Right atrium auricular region (tissue), 2 donors: ENCODE measurements at regions not wholly inside any gene's neighbourhood (a gene's known extent, or its start where the extent isn't known, plus 50 kb on each side); places are given as distances from the start of the nearest gene placed in this dataset.
A peak's percentile ranks its signal among the peaks of the same experiment; 100 is the strongest.
"Not testable (repeated sequence)": the region's sequence is repeated elsewhere in the genome, so short reads cannot be mapped to it uniquely, and the experiment has no call there.

ENCODE experiments used
- DNase-seq: peaks from one replicate; pipeline ENCODE4 v3.0.0-alpha.2; 2019; ENCODE audit warnings: low spot score
- H3K27ac ChIP-seq, 2 donors: fragments of 200-600 bp; sonication (generic); 1 replicate in 1 of 2; 2 replicates in 1 of 2; pipeline ENCODE4 v1.5.1; 2016 to 2019
- H3K27me3 ChIP-seq, 2 donors: fragments of 200-600 bp; sonication (generic); one replicate each; pipeline versions ENCODE4 v1.5.1 to v1.6.0; 2017 to 2019
- H3K36me3 ChIP-seq: fragments of 200-600 bp; sonication (generic); one replicate; pipeline ENCODE4 v1.5.1; 2016
- H3K4me1 ChIP-seq, 2 donors: fragments of 200-600 bp; sonication (generic); one replicate each; pipeline versions ENCODE4 v1.5.1 to v1.6.0; 2017 to 2019
- H3K4me3 ChIP-seq, 2 donors: fragments of 200-600 bp; sonication (generic); 1 replicate in 1 of 2; 2 replicates in 1 of 2; pipeline ENCODE4 v1.5.1; 2017 to 2019; ENCODE audit warnings: mild to moderate bottlenecking in 1 of 2, moderate library complexity in 1 of 2
- H3K9me3 ChIP-seq, 2 donors: fragments of 200-600 bp; sonication (generic); one replicate each; pipeline ENCODE4 v1.5.1; 2019
- CTCF ChIP-seq, 2 donors: fragments of 200-600 bp; sonication (generic); IDR thresholded peaks; one replicate each; pipeline ENCODE4 v1.5.1; 2019; ENCODE audit warnings: antibody characterized with exemption in 2 of 2

- H3K27me3 ChIP-seq: no peaks in the 10 kb centered on the region
- no peak for DNase-seq
- TF ChIP-seq CTCF (IDR thresholded peaks at IDR 0.05): peak in 1 of 2 donors; percentile 26
- H3K36me3 ChIP-seq: no peaks in the 10 kb centered on the region
- H3K9me3 ChIP-seq: no peaks in the 10 kb centered on the region
- no peak overlapping the region for H3K4me3 ChIP-seq
- H3K27ac ChIP-seq: no peak overlapping the region
- H3K4me1 ChIP-seq: no peaks in the 10 kb centered on the region
Observed at GRCh38 chr20:12570371-12570770, 438.4 kb upstream of the SPTLC3 start.

GRCh38 chr20:12573442-12573841, 435.3 kb upstream of the SPTLC3 start:
- no peaks in the 10 kb centered on the region for H3K36me3 ChIP-seq
- DNase-seq: no peak
- H3K4me1 ChIP-seq: peaks cover 0 to 4% of the 10 kb centered on the region in 2 donors
- no peak for TF ChIP-seq CTCF (IDR thresholded peaks at IDR 0.05)
- H3K27me3 ChIP-seq: no peaks in the 10 kb centered on the region
- H3K9me3 ChIP-seq: no peaks in the 10 kb centered on the region
- no peak overlapping the region for H3K4me3 ChIP-seq
- H3K27ac ChIP-seq: no peak overlapping the region

- TF ChIP-seq CTCF (IDR thresholded peaks at IDR 0.05): no peak
- DNase-seq: peak; percentile 79
- Histone ChIP-seq H3K36me3 (no peaks in the 10 kb centered on the region), H3K27ac (peak overlapping the region; percentile 36 to 70), H3K27me3 (no peaks in the 10 kb centered on the region), H3K4me3 (no peak overlapping the region), H3K9me3 (no peaks in the 10 kb centered on the region), H3K4me1 (peaks cover 0 to 4% of the 10 kb centered on the region in 2 donors)
Observed at GRCh38 chr20:12575352-12576095, 433.2 kb upstream of the SPTLC3 start.

DNA sequence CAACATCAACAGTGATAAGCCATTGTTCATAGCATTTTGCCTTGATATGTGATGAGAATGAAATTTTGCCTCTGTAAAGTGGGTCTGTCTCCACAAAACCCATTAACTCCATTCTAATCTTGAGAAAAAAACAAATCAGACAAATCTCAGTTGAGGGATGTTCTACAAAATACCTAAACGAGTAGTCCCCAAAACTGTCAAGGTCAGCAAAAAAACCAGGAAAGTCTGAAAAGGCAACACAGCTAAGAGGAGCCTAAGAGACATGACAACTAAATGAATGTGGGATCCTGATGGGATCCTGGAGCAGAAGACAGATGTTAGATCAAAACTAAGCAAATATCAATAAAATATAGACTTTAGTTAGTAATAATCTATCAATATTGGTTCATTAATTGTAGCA, 431.6 kb upstream of the SPTLC3 start:
- no peaks in the 10 kb centered on the region for H3K36me3 ChIP-seq
- no peak for DNase-seq
- TF ChIP-seq CTCF (IDR thresholded peaks at IDR 0.05): no peak
- peaks cover 0 to 4% of the 10 kb centered on the region in 2 donors for H3K4me1 ChIP-seq
- H3K4me3 ChIP-seq: no peak overlapping the region
- H3K9me3 ChIP-seq: no peaks in the 10 kb centered on the region
- H3K27ac ChIP-seq: no peak overlapping the region
- no peaks in the 10 kb centered on the region for H3K27me3 ChIP-seq

- H3K27ac ChIP-seq: peak overlapping the region; percentile 15 to 31
- no peak for DNase-seq
- no peaks in the 10 kb centered on the region for H3K9me3 ChIP-seq
- TF ChIP-seq CTCF (IDR thresholded peaks at IDR 0.05): no peak
- no peak overlapping the region for H3K4me3 ChIP-seq
- H3K36me3 ChIP-seq: no peaks in the 10 kb centered on the region
- no peaks in the 10 kb centered on the region for H3K27me3 ChIP-seq
- no peaks in the 10 kb centered on the region for H3K4me1 ChIP-seq
Observed at GRCh38 chr20:12581644-12582289, 427.0 kb upstream of the SPTLC3 start.

- H3K27ac ChIP-seq, DNase-seq, H3K27me3 ChIP-seq, H3K4me1 ChIP-seq, H3K36me3 ChIP-seq, H3K9me3 ChIP-seq, H3K4me3 ChIP-seq: not testable (repeated sequence)
Observed at GRCh38 chr20:12582710-12583109, 426.1 kb upstream of the SPTLC3 start.
